WI38 (cell line): ENCODE measurements at regions not wholly inside any gene's neighbourhood (a gene's known extent, or its start where the extent isn't known, plus 50 kb on each side); places are given as distances from the start of the nearest gene placed in this dataset.

Experiments
- H3K4me3 ChIP-seq: 2 replicates; pipeline ENCODE4 v1.5.1; 2011; ENCODE audit warnings: low read depth, mild to moderate bottlenecking, control low read depth, low read length
- TF ChIP-seq, protein P1 (sequence below): IDR thresholded peaks from 2 replicates; pipeline ENCODE4 v1.5.1; 2012; ENCODE audit warnings: low read depth, mild to moderate bottlenecking, control low read depth, low read length

DNA sequence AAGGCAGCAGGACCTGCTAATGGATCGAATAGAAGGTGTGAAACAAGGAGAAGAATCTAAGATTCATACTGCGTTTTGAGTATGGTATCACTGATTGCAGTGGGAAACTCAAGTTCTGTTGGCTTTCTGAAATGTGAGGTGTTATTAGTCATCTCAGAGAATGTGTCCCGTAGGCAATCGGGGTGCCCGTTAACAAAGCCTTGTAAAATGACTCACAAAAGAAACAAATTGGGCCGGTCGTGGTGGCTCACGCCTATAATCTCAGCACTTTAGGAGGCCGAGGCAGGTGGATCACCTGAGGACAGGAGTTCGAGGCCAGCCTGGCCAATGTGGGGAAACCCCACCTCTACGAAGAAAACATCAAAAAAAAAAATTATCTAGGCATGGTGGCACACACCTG is 118.2 kb upstream of the C7orf33 start:
- H3K4me3 ChIP-seq = no peak overlapping the region
- TF ChIP-seq, protein P1, sequence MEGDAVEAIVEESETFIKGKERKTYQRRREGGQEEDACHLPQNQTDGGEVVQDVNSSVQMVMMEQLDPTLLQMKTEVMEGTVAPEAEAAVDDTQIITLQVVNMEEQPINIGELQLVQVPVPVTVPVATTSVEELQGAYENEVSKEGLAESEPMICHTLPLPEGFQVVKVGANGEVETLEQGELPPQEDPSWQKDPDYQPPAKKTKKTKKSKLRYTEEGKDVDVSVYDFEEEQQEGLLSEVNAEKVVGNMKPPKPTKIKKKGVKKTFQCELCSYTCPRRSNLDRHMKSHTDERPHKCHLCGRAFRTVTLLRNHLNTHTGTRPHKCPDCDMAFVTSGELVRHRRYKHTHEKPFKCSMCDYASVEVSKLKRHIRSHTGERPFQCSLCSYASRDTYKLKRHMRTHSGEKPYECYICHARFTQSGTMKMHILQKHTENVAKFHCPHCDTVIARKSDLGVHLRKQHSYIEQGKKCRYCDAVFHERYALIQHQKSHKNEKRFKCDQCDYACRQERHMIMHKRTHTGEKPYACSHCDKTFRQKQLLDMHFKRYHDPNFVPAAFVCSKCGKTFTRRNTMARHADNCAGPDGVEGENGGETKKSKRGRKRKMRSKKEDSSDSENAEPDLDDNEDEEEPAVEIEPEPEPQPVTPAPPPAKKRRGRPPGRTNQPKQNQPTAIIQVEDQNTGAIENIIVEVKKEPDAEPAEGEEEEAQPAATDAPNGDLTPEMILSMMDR = no peak

- H3K4me3 ChIP-seq = no peak overlapping the region
- TF ChIP-seq, protein P1 = no peak
Observed at GRCh38 chr7:148473703-148474480, 116.7 kb upstream of the C7orf33 start.

DNA sequence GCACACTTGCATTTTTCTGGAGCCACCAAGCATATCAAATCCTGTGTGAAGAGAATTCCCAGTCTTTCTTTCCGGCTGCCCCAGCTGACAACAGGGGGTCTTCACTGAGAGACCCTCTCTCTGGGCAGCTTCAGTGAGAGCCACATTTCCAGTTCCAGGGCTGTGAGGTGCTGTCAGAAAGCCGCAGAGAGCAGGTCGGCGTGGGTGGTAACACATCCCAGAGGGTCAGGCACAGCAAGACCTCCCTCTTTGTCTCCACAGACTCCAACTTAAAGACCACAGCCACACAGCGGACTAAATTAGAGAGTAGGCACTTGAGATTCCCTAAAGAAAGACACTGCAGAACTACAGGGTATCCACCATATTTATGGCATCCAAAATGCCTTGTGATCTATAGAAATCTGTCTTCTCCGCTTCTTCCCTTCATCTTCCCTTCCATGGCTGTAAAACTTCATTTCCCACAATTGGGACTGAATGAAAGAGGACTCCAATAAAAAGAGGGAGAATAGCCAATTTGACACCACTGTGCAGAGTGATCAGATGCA is 116.0 kb upstream of the C7orf33 start:
- TF ChIP-seq, protein P1 = no peak
- H3K4me3 ChIP-seq = no peak overlapping the region

DNA sequence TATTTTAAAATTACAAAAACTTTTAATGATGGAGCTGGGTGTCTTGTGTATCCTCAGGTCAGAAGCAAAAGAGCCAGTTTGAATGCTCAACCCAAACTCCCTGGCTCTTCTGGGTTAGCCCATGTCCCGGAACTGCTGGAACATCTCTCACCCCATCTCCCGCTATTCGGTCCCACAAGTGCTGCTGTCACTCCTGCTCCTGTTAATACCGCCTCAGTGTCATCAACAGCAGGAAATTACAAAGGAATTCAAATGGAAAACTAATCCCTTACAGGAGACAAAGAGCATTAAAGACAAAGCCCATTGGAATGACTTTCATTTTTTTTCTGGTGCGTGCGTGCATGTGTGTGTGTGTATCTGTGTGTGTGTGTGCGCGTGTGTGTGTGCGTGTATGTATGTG is 112.0 kb upstream of the C7orf33 start:
- TF ChIP-seq, protein P1 = no peak
- no peak overlapping the region for H3K4me3 ChIP-seq

DNA sequence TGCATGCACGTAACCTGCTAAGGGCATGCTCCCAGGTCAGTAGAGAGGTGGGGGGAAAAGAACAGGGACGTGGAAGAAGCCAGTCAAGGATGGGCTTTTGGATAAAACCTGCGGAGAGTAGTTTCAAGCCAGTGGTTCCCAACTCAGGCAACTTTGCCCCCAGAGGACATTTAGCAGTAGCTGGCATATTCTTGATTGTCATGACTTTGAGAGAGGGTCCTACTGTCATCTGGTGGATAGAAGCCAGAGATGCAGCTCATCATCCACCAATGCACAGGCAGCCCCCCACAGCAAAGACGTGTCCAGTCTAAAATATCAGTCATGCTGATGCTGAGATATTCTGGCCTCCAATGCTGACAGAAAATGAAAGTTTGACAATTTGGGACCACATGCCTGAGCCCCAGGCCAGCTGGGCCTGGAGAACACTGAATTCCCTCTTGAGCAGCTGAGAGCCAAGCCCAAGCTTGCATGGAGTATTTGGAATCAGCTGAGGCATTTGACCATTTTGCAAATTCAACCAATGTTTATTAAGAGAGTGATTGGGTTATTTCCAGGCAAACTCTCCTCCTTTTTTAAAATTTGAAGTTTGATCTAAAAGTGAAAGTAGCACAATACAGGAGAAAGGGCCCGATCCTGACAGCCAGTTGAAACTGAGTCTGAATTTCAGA is 110.0 kb upstream of the C7orf33 start:
- no peak overlapping the region for H3K4me3 ChIP-seq
- TF ChIP-seq, protein P1 = no peak

DNA sequence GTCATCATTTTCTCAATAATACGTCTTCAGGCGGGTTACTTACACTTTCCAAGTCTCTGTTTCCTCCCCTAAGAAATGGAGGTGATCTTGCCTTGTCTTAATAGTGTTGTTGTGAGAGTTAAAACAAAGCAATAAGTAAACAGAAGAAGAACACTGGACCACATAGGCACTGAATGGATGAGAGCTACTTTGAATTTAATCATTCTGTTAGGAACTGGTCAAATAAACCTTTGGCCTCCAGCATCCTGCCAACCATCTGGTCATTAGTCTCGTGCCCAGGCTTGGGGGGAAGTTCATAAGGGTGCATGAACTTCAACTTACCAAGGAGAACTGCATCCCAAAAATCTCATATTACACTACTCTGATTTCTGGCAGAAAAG is 109.4 kb upstream of the C7orf33 start:
- TF ChIP-seq, protein P1 = no peak
- no peak overlapping the region for H3K4me3 ChIP-seq
